ENCODE measurements at regions not wholly inside any gene's neighbourhood (a gene's known extent, or its start where the extent isn't known, plus 50 kb on each side); places are given as distances from the start of the nearest gene placed in this dataset.

GRCh38 chr20:10971096-10971495 lies 297.3 kb upstream of the JAG1 start:
- Histone ChIP-seq H3K4me2 (ENCODE audit: insufficient read depth, low read length, poor library complexity, severe bottlenecking) (no peak overlapping the region), H3K4me1 (ENCODE audit: control insufficient read depth in 2 of 2, insufficient read depth in 1 of 2, low read depth in 1 of 2, low read length in 2 of 2) (no peaks in the 10 kb centered on the region), H4K91ac (ENCODE audit: low read depth, low read length, poor library complexity) (no peak overlapping the region), H2BK12ac (ENCODE audit: low read length) (no peak overlapping the region), H2BK120ac (ENCODE audit: low read depth, low read length) (no peak overlapping the region), H3K18ac (ENCODE audit: low read length) (no peak overlapping the region), H2BK5ac (ENCODE audit: low read length) (no peak overlapping the region), H2AK5ac (ENCODE audit: low read depth, low read length) (no peak overlapping the region), H2AFZ (ENCODE audit: low read length) (no peak overlapping the region), H3K23ac (ENCODE audit: low read depth, low read length, poor library complexity) (no peak overlapping the region), H3K9me3 (replicated peaks in 1 of 2; ENCODE audit: control insufficient read depth in 2 of 2, insufficient read depth in 1 of 2, low read depth in 1 of 2, low read length in 2 of 2) (no peaks in the 10 kb centered on the region), H3K27ac (replicated peaks; ENCODE audit: low read length) (no peak overlapping the region), H3K14ac (ENCODE audit: low read length) (no peak overlapping the region), H3K36me3 (replicated peaks in 1 of 2; ENCODE audit: control insufficient read depth in 2 of 2, insufficient read depth in 2 of 2, low read length in 2 of 2) (no peaks in the 10 kb centered on the region), H4K8ac (ENCODE audit: low read depth, low read length) (no peak overlapping the region), H3K27me3 (ENCODE audit: control insufficient read depth in 3 of 3, insufficient read depth in 3 of 3, low read depth in 1 of 3, low read length in 3 of 3) (no peaks in the 10 kb centered on the region), H3K4me3 (ENCODE audit: low read length in 2 of 2) (no peak overlapping the region), H2BK15ac (ENCODE audit: low read length) (no peak overlapping the region), H3K79me1 (ENCODE audit: low read depth, low read length) (no peaks in the 10 kb centered on the region), H3K4ac (ENCODE audit: low read length) (no peak overlapping the region), H3K9ac (ENCODE audit: low read depth, low read length, poor library complexity) (no peak overlapping the region)
- no peak for DNase-seq (ENCODE audit: low spot score)
- no CpG with 5 or more reads among the region's 1 CpG for WGBS, 2 donors (ENCODE audit: extremely low coverage in 2 of 2, insufficient read length in 2 of 2, insufficient replicate concordance in 1 of 2)

GRCh38 chr20:10972219-10972860 lies 298.5 kb upstream of the JAG1 start:
- no peak overlapping the region for H4K91ac ChIP-seq (ENCODE audit: low read depth, low read length, poor library complexity)
- H2BK5ac ChIP-seq (ENCODE audit: low read length): no peak overlapping the region
- no CpG with 5 or more reads among the region's 4 CpGs for WGBS, 2 donors (ENCODE audit: extremely low coverage in 2 of 2, insufficient read length in 2 of 2, insufficient replicate concordance in 1 of 2)
- H3K14ac ChIP-seq (ENCODE audit: low read length): no peak overlapping the region
- no peak overlapping the region for H2BK120ac ChIP-seq (ENCODE audit: low read depth, low read length)
- no peak overlapping the region for H3K4me3 ChIP-seq (ENCODE audit: low read length in 2 of 2)
- no peaks in the 10 kb centered on the region for H3K79me1 ChIP-seq (ENCODE audit: low read depth, low read length)
- no peaks in the 10 kb centered on the region for H3K9me3 ChIP-seq (replicated peaks in 1 of 2; ENCODE audit: control insufficient read depth in 2 of 2, insufficient read depth in 1 of 2, low read depth in 1 of 2, low read length in 2 of 2)
- no peak overlapping the region for H2BK15ac ChIP-seq (ENCODE audit: low read length)
- H2BK12ac ChIP-seq (ENCODE audit: low read length): no peak overlapping the region
- no peak overlapping the region for H3K18ac ChIP-seq (ENCODE audit: low read length)
- no peak overlapping the region for H2AK5ac ChIP-seq (ENCODE audit: low read depth, low read length)
- H3K4ac ChIP-seq (ENCODE audit: low read length): no peak overlapping the region
- H3K4me1 ChIP-seq (ENCODE audit: control insufficient read depth in 2 of 2, insufficient read depth in 1 of 2, low read depth in 1 of 2, low read length in 2 of 2): no peaks in the 10 kb centered on the region
- no peak overlapping the region for H4K8ac ChIP-seq (ENCODE audit: low read depth, low read length)
- no peaks in the 10 kb centered on the region for H3K36me3 ChIP-seq (replicated peaks in 1 of 2; ENCODE audit: control insufficient read depth in 2 of 2, insufficient read depth in 2 of 2, low read length in 2 of 2)
- H3K27me3 ChIP-seq (ENCODE audit: control insufficient read depth in 3 of 3, insufficient read depth in 3 of 3, low read depth in 1 of 3, low read length in 3 of 3): no peaks in the 10 kb centered on the region
- H2AFZ ChIP-seq (ENCODE audit: low read length): no peak overlapping the region
- no peak overlapping the region for H3K27ac ChIP-seq (replicated peaks; ENCODE audit: low read length)
- H3K9ac ChIP-seq (ENCODE audit: low read depth, low read length, poor library complexity): no peak overlapping the region
- no peak for DNase-seq (ENCODE audit: low spot score)
- no peak overlapping the region for H3K4me2 ChIP-seq (ENCODE audit: insufficient read depth, low read length, poor library complexity, severe bottlenecking)
- no peak overlapping the region for H3K23ac ChIP-seq (ENCODE audit: low read depth, low read length, poor library complexity)

GRCh38 chr20:10976051-10976450 lies 302.3 kb upstream of the JAG1 start:
- no peak overlapping the region for H3K23ac ChIP-seq (ENCODE audit: low read depth, low read length, poor library complexity)
- no peaks in the 10 kb centered on the region for H3K9me3 ChIP-seq (replicated peaks in 1 of 2; ENCODE audit: control insufficient read depth in 2 of 2, insufficient read depth in 1 of 2, low read depth in 1 of 2, low read length in 2 of 2)
- H3K18ac ChIP-seq (ENCODE audit: low read length): no peak overlapping the region
- peaks cover 2 to 5% of the 10 kb centered on the region in 2 donors for H3K4me1 ChIP-seq (ENCODE audit: control insufficient read depth in 2 of 2, insufficient read depth in 1 of 2, low read depth in 1 of 2, low read length in 2 of 2)
- WGBS, 2 donors (ENCODE audit: extremely low coverage in 2 of 2, insufficient read length in 2 of 2, insufficient replicate concordance in 1 of 2): no CpG with 5 or more reads among the region's 6 CpGs
- H2BK15ac ChIP-seq (ENCODE audit: low read length): no peak overlapping the region
- no peak overlapping the region for H3K4me2 ChIP-seq (ENCODE audit: insufficient read depth, low read length, poor library complexity, severe bottlenecking)
- no peak overlapping the region for H3K27ac ChIP-seq (replicated peaks; ENCODE audit: low read length)
- no peak overlapping the region for H2BK12ac ChIP-seq (ENCODE audit: low read length)
- H2AFZ ChIP-seq (ENCODE audit: low read length): no peak overlapping the region
- no peaks in the 10 kb centered on the region for H3K27me3 ChIP-seq (ENCODE audit: control insufficient read depth in 3 of 3, insufficient read depth in 3 of 3, low read depth in 1 of 3, low read length in 3 of 3)
- no peak for DNase-seq (ENCODE audit: low spot score)
- no peak overlapping the region for H2BK5ac ChIP-seq (ENCODE audit: low read length)
- H3K79me1 ChIP-seq (ENCODE audit: low read depth, low read length): no peaks in the 10 kb centered on the region
- no peaks in the 10 kb centered on the region for H3K36me3 ChIP-seq (replicated peaks in 1 of 2; ENCODE audit: control insufficient read depth in 2 of 2, insufficient read depth in 2 of 2, low read length in 2 of 2)
- H2AK5ac ChIP-seq (ENCODE audit: low read depth, low read length): no peak overlapping the region
- no peak overlapping the region for H3K14ac ChIP-seq (ENCODE audit: low read length)
- no peak overlapping the region for H2BK120ac ChIP-seq (ENCODE audit: low read depth, low read length)
- H3K4me3 ChIP-seq (ENCODE audit: low read length in 2 of 2): no peak overlapping the region
- no peak overlapping the region for H3K4ac ChIP-seq (ENCODE audit: low read length)
- no peak overlapping the region for H3K9ac ChIP-seq (ENCODE audit: low read depth, low read length, poor library complexity)
- no peak overlapping the region for H4K8ac ChIP-seq (ENCODE audit: low read depth, low read length)
- H4K91ac ChIP-seq (ENCODE audit: low read depth, low read length, poor library complexity): no peak overlapping the region

- no peaks in the 10 kb centered on the region for H3K79me1 ChIP-seq (ENCODE audit: low read depth, low read length)
- H2BK12ac ChIP-seq (ENCODE audit: low read length): no peak overlapping the region
- no peak overlapping the region for H3K4me2 ChIP-seq (ENCODE audit: insufficient read depth, low read length, poor library complexity, severe bottlenecking)
- H2AFZ ChIP-seq (ENCODE audit: low read length): peak overlapping the region; percentile 85
- WGBS, 2 donors (ENCODE audit: extremely low coverage in 2 of 2, insufficient read length in 2 of 2, insufficient replicate concordance in 1 of 2): no CpG with 5 or more reads among the region's 4 CpGs
- H3K36me3 ChIP-seq (replicated peaks in 1 of 2; ENCODE audit: control insufficient read depth in 2 of 2, insufficient read depth in 2 of 2, low read length in 2 of 2): no peaks in the 10 kb centered on the region
- H4K91ac ChIP-seq (ENCODE audit: low read depth, low read length, poor library complexity): no peak overlapping the region
- DNase-seq (ENCODE audit: low spot score): no peak
- no peak overlapping the region for H3K4ac ChIP-seq (ENCODE audit: low read length)
- H3K18ac ChIP-seq (ENCODE audit: low read length): no peak overlapping the region
- H4K8ac ChIP-seq (ENCODE audit: low read depth, low read length): no peak overlapping the region
- no peak overlapping the region for H3K27ac ChIP-seq (replicated peaks; ENCODE audit: low read length)
- H3K27me3 ChIP-seq (ENCODE audit: control insufficient read depth in 3 of 3, insufficient read depth in 3 of 3, low read depth in 1 of 3, low read length in 3 of 3): no peaks in the 10 kb centered on the region
- H2BK15ac ChIP-seq (ENCODE audit: low read length): no peak overlapping the region
- peaks cover 5 to 6% of the 10 kb centered on the region in 2 donors for H3K4me1 ChIP-seq (ENCODE audit: control insufficient read depth in 2 of 2, insufficient read depth in 1 of 2, low read depth in 1 of 2, low read length in 2 of 2)
- no peaks in the 10 kb centered on the region for H3K9me3 ChIP-seq (replicated peaks in 1 of 2; ENCODE audit: control insufficient read depth in 2 of 2, insufficient read depth in 1 of 2, low read depth in 1 of 2, low read length in 2 of 2)
- H3K9ac ChIP-seq (ENCODE audit: low read depth, low read length, poor library complexity): no peak overlapping the region
- no peak overlapping the region for H2BK5ac ChIP-seq (ENCODE audit: low read length)
- no peak overlapping the region for H2AK5ac ChIP-seq (ENCODE audit: low read depth, low read length)
- no peak overlapping the region for H3K14ac ChIP-seq (ENCODE audit: low read length)
- no peak overlapping the region for H3K23ac ChIP-seq (ENCODE audit: low read depth, low read length, poor library complexity)
- no peak overlapping the region for H3K4me3 ChIP-seq (ENCODE audit: low read length in 2 of 2)
- no peak overlapping the region for H2BK120ac ChIP-seq (ENCODE audit: low read depth, low read length)
Observed at GRCh38 chr20:10978019-10978702, 304.4 kb upstream of the JAG1 start.

Measured in neuronal stem cell (in vitro differentiated cells).